ENCODE measurements at regions not wholly inside any gene's neighbourhood (a gene's known extent, or its start where the extent isn't known, plus 50 kb on each side); places are given as distances from the start of the nearest gene placed in this dataset.
"Not testable (repeated sequence)": the region's sequence is repeated elsewhere in the genome, so short reads cannot be mapped to it uniquely, and the experiment has no call there.

DNA sequence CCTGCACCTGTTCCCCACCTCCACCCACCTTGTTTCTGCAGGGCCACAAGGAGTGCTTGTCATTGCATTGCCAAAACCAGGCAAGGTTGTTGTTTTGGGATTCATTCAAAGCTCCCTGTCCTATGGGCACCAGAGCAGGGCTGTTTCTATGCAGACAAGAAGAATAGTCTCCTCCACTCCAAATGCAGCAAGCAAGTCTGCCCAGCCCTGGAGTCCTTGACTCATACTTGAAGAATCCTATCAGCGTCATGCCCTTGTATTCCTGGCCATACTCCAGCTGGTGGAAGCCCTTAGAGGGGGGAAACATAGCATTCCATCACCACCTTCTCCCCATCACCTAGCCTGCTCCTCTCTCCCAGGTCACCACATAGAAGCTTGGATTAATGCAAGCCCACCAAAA is 145.3 kb upstream of the ECI2 start:
- no peak for DNase-seq

DNA sequence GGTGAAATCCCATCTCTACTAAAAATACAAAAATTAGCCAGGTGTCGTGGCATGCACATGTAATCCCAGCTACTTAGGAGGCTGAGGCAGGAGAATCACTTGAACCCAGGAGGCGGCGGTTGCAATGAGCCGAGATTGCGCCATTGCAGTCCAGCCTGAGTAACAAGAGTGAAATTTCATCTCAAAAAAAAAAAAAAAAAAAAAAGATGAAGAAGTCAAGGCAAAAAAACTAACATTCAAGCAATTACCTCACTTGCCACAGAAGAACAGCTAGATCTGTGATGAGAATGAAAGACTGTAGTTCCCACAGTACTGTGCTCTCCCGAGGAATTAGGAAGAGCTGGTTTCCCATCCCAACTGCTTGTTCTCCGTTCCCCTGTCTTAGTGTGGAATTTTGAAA is 144.7 kb upstream of the ECI2 start:
- DNase-seq: no peak

DNA sequence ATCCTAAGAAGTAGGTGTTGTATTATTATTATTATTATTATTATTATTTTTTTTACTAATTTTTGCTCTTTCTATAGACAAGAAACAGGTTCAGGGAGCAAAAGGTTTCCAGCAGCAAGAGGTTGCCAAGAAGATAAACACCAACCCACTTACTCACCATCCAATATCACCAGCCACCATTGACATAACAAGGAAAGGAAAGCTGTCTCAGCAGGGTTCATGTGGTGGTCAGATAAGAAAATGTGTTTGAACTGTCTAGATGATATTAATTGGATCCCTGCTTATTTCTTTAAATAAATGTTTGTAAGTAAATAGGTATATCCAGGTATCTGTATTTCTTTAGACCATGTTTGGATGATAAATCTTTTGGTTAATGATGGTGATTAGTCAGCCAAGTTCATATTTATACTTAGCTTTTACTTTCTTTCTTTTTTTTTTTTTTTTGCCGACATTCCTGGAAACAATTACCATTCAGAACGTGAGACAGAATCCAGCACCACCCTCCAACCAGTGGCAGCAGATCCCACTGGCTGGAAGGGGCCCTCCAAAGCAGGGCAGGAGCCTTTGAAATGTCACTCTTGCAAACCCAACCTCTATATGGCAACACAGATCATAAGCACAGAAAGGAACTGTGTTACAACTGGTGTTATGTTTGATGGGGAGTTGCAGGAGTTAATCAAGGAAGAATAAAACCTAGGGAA is 139.2 kb upstream of the ECI2 start:
- no peak for DNase-seq

DNA sequence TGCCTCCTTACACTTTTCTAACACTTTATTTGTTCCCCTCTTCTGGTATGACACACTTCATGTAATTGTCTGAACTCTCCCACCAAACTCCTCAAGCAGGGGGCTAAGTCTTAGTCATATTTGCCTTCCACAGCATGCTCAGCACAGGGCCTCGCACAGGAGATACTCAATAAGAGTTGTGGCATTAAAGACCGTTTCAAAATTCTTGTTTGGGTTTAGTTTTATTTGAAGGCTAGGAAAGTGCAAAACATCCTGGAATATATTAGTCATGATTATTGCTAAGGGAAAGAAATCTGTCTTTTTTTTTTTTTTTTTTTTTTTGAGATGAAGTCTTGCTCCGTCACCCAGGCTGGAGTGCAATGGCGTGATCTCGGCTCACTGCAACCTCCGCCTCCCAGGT is 137.6 kb upstream of the ECI2 start:
- DNase-seq: no peak

DNA sequence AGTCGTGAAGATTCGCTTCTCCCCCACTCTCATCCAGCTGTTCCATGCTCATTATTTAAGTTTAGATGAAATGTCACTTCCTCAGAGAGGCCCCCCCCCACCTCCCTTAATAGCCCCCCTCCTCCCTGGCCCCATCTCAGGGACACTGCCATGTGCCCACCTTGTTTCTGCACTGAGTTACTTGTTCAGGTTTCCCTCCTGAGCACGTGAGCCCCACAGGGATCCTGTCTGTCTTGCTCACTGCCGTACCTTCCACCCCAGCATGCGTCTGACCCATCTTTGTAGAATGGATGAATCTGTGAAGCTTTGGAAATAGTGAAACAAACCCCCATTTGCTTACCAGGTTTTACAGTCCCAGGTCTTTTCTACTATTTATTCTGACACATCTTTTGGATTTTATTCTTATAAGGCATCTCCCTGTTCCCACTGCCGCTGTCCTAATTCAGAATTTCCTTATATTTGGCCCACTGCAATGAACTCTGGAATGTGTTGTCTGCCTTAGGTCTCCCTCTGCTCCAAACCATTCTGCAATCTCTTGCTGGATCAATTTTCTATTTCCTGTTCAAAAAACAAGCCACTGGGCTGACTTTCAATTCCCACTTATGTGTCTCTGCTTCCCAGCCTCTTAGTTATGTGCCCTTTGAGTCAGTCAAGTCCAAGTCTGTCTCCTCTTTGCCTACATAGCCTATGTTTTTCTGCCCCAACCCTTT is 136.5 kb upstream of the ECI2 start:
- no peak for DNase-seq

DNA sequence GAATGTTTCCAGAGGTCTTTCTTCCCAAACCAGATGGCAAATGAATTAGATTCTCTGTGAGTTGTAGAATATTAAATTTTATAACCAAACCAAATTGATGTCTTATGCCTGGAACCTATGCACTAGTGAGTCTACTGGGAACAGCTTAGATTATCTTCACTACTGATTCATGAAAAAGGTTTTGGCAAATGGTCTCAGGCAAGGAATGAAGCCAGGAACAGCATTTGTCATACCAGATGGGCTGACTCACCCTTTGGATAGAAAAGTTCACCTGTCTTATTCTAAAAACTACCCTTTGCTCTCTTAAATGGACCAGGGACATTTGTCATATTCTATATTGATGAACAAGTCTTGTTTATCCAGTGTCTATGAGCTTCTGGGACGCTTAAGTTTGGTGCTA is 135.4 kb upstream of the ECI2 start:
- DNase-seq: no peak

DNA sequence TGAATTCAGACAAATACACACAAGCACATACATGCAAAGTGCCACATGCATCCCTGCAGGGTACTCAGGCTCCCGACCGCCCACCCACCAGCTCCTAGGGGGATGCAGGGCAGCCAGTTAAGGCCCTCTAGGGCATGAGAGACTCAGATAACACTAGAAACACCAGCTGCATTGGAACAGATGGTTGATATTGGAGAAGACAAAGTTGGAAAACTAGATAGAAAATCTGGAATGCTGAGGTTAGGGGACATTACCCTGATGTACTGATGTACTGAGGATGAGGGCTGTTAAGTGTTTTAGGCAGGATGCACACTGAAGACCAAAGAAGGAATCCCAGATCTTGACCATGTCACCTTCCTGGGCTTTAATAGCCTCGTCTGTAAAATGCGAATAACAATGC is 134.6 kb upstream of the ECI2 start:
- DNase-seq: no peak

DNA sequence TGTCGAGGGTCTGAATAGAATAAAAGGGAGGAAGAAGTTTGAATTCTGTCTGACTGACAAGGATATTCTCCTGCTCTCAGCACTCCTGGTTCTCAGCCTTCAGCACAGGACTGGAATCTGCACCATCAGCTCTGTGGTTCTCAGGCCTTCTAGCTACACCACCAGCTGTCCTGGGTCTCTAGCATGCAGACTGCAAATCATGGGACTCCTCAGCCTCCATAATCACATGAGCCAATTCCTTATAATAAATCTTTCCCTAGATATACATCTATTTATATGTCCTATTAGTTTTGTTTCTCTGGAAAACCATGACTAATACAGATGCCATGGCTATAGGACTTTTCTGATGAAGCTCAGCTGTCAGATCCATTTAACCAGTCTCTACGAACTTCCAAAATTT is 132.8 kb upstream of the ECI2 start:
- no peak for DNase-seq

DNA sequence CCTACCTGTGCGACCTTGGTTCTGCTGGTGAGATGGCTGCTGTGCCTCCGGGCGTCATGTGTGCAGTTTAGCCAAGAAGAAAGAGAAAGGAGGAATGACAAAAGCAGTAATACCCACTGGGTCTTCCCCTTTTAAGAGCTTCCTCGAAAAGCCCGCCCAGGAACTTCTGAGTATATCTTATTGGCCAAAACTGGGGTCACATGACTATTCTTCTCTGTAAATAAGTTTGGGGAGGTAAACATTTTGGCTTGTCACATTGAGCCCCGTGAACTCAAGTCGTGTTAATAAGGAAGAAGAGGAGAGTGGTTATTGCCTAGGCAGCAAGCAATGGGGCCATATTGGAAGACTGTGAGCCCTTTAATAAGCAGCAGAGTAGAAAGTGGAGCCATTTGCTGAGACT is 130.4 kb upstream of the ECI2 start:
- no peak for DNase-seq

DNA sequence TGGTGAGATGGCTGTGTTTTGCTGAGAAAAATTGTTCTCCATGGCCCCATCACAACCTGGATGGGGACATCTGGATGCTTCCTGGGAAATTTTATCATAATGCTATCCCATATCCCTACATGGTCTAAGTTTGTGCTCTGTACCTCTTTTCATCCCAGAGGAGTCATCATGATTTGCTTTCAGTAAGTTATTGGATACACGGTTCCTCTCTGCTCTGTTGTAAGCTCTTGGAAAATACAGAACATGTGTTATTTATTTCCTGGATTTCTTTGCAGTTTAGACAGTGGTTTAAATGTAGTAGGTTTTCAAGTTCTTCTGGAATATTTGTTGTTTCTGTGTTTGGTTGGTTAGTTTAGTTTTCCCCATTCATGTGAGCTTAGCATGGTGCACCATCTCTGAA is 129.2 kb upstream of the ECI2 start:
- no peak for DNase-seq

DNA sequence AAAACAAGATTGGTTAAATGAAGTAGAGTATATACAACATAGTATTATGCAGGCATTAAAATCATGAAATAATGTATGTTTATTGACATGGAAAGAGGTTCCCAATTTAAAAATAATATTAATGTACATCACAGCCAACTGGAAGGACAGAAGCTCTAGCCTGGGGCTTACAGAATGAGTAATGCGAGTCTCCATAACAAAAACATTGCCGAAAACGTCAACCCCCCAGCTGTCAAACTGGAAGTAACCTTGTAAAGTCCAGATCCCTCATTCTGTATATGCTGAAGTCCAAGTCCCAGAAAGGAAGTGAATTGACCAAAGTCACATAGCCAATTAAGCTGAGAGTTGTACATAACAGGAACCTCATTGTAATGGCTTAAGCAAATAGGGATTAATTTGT is 128.7 kb upstream of the ECI2 start:
- DNase-seq: no peak

DNA sequence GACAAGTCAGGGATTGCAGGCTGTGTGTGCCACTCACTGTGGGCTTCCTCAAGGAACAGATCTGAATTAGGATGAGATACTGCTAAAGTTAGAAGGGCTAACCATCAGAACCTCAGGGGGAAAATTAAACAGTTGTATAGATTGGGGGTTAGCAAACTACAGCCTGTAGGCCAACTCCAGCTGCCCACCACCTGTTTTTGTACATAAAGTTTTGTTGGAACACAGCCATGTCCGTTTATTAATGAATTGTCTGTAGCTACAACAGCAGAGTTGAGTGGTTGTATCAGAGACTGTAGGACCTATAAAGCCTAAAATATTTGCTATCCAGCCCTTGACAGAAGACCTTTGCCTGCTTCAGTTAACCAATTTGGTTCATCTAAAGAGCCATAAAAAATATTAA is 127.2 kb upstream of the ECI2 start:
- no peak for DNase-seq

DNA sequence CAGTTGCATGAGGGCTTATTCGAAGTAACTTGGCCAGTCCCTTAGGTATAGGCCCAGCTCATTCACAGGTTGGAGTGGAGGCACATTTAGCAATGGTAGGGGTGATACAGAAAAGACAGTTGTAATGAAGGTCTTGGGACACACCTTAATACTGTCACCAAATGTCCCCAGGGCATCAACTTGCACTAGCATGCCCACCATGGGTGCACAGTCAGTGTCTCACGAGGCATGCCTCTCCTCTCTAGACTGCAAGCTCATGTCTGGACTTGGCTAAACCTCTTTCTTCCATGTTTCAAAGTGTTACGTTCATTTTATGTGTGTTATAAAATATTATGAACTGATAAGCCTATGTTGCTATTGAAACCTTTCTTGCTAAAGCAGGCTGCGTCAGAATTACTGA is 124.0 kb upstream of the ECI2 start:
- no peak for DNase-seq

DNA sequence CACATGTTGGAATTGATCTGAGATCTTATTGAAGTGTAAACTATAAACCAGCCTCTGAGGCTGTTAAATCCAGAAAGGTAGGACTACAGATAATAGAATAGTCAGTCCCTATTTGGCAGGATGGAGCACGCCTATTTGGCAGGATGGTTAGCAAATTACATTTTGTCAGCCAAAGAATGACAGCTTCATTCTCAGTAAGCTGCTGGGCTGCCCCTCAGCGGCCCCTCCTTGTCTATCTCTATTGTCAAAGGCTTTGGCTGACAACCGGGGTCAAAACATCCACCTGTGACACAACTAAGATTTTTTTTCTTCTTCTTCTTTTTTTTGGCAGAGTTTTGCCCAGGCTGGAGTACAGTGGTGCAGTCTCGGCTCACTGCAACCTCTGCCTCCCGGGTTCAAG is 123.4 kb upstream of the ECI2 start:
- DNase-seq: no peak

DNA sequence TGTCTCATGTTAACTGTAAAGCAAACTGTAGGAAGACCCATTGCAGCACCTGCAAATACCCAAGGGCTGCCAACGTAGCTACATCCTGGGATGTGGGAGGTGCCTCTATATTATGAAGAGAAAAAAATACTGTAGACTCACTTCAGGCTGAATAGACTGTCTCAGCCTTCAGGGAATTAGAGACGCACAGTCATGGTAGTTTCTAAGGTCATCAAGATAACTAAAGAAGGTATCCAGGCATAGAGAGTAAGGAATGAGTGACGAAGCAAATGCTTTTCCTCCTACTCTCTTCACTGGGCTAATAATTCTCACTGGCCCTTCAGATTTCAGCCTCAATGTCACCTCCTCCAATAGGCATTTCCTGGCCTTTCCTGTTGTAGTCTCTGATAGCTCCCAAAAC is 121.6 kb upstream of the ECI2 start:
- no peak for DNase-seq

DNA sequence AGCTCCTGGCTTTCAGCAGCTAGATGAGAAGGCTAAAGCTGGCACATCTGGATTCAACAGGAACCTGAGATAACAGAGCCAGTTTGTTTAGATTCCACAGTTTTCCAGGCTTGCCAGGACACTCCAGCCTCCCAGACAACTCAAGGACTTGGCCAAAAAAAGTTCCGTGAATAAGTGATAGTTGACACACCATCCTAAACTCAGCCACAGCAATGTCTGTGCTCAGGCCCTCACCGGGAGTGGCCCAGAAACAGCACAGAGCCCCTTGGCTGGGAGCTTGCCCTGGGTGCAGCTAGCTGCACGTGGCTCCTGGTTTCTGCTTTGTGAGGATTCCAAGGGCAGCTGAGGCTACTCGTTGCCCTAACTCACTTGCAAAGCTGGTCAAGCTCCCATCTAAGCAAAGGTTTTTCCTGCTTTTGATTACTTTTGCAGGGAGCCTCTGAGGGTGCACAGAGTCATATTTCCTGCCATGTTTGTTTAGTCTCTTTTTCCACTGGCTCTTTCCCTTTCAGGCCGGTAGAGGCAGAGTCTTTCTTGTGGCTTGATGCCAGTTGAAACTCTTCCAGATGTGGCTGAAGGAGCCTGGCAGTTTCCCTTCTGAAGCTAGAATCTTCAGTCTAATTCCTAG is 118.3 kb upstream of the ECI2 start:
- DNase-seq: peak; percentile 9

DNA sequence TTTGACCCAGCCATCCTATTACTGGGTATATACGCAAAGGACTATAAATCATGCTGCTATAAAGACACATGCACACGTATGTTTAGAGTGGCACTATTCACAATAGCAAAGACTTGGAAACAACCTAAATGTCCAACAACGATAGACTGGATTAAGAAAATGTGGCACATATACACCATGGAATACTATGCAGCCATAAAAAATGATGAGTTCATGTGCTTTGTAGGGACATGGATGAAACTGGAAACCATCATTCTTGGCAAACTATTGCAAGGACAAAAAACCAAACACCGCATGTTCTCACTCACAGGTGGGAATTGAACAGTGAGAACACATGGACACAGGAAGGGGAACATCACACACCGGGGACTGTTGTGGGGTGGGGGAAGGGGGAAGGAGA is 117.1 kb upstream of the ECI2 start:
- DNase-seq: not testable (repeated sequence)

DNA sequence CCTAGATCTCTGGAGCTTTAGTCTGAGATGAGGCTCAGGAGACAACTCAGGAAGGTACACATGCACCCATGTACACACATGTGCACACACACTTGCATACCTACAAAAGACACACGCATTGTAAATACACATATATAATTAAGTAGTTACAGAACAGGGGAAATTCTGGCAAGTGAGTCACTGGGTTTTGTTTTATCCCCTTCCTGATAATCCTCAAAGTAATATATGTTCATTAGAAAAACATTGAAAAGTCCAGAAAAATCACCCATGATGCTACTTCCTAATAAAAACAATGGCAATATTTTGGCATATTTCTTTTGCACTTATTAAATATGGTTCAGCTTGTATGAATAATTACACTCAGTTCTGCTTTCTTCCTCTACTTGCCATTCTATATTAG is 115.3 kb upstream of the ECI2 start:
- no peak for DNase-seq

DNA sequence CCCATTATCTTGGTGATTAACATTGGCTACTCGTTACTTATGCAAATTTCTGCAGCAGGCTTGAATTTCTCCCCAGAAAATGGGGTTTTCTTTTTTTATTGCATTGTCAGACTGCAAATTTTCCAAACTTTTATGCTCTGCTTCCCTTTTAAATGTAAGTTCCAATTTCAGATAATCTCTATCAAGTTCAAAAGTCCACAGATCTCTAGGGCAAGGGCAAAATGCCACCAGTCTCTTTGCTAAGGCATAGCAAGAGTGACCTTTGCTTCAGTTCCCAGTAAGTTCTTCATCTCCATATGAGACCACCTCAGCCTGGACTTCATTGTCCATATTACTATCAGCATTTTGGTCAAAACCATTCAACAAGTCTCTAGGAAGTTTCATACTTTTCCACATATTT is 108.5 kb upstream of the ECI2 start:
- not testable (repeated sequence) for DNase-seq

DNA sequence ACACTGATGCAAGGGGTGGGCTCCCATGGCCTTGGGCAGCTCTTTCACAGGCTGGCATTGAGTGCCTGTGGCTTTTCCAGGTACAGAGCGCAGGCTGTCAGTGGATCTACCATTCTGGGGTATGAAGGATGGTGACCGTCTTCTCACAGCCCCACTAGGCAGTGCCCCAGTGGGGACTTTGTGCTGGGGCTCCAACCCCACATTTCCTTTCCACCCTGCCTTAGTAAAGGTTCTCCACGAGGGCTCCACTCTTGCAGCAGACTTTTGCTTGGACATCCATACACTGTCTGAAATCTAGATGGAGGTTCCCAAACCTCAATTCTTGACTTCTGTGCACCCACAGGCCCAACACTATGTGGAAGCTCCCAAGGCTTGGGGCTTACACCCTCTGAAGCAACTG is 107.9 kb upstream of the ECI2 start:
- no peak for DNase-seq

DNA sequence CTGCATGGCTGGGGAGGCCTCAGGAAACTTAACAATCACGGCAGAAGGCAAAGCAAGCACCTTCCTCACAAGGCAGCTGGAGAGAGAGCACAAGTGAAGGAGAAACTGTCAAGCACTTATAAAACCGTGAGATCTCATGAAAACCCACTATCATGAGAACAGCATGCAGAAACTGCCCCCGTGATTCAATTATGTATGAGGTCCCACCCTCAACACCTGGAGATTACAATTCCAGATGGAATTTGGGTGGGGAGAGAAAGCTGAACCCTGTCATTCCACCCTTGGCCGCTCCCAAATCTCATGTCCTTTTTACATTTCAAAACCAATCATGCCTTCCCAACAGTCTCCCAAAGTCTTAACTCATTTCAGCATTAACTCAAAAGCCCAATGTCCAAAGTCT is 107.2 kb upstream of the ECI2 start:
- DNase-seq: no peak

DNA sequence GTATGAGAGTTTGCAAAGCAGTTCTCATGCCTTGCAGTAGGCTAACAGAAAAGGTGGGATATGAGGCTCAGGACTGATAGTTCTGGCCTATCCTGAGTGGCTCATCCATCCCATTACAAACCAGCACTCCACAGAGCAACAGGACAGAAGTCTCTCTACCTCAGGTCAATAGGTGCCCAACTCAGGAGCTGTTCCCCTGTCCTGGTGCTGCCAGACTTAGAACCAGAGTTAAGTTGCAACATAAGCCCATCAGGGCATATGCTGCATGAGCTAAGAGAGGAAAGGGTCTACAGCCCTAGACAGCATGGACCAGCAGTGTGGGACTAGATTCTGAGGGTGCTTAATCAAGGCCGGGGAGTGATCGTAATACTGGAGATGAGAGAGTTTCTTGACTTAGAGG is 104.8 kb upstream of the ECI2 start:
- DNase-seq: no peak

DNA sequence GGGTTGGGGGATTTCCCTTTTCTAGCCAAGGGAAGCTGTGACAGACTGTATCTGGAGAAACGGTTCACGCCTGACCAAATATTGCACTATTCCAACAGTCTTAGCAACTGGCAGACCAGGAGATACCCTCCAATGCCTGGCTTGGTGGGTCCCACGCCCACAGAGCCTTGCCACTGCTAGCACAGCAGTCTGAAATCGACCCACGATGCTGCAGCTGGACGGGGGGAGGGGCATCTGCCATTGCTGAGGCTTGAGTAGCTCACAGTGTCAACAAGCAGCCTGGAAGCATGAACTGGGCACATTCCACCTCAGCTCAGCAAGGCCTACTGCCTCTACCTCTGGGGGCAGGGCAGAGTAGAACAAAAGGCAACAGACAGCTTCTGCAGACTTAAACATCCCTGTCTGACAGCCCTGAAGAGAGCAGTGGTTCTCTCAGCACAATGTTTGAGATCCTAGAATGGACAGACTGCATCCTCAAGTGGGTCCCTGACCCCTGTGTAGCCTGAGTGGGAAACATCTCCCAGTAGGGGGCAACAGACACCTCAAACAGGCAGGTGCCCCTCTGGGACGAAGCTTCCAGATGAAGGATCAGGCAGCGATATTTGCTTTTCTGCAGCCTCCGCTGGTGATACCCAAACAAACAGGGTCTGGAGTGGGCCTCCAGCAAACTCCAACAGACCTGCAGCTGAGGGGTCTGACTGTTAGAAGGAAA is 89.9 kb upstream of the ECI2 start:
- DNase-seq: no peak
